SU-DHL-6 (cell line): ENCODE measurements at regions not wholly inside any gene's neighbourhood (a gene's known extent, or its start where the extent isn't known, plus 50 kb on each side); places are given as distances from the start of the nearest gene placed in this dataset.

Experiments
- EZH2phosphoT487 ChIP-seq: fragments of 200-600 bp; sonication (generic), shearing (Covaris generic); conservative IDR thresholded peaks from 2 replicates; pipeline ENCODE4 v1.6.1; 2018; ENCODE audit warnings: mild to moderate bottlenecking, antibody characterized with exemption, low read length, moderate library complexity, mixed read lengths
- TF ChIP-seq, protein P1 (sequence below): fragments of 200-600 bp; sonication (generic); IDR thresholded peaks from one replicate; pipeline ENCODE4 v1.5.1; 2017; ENCODE audit warnings: antibody characterized with exemption, mild to moderate bottlenecking, low read length, moderate library complexity; ENCODE audit not compliant: insufficient read depth, poor library complexity, severe bottlenecking

GRCh38 chr10:32167450-32167849 is 111.2 kb upstream of the KIF5B start:
- TF ChIP-seq, protein P1, sequence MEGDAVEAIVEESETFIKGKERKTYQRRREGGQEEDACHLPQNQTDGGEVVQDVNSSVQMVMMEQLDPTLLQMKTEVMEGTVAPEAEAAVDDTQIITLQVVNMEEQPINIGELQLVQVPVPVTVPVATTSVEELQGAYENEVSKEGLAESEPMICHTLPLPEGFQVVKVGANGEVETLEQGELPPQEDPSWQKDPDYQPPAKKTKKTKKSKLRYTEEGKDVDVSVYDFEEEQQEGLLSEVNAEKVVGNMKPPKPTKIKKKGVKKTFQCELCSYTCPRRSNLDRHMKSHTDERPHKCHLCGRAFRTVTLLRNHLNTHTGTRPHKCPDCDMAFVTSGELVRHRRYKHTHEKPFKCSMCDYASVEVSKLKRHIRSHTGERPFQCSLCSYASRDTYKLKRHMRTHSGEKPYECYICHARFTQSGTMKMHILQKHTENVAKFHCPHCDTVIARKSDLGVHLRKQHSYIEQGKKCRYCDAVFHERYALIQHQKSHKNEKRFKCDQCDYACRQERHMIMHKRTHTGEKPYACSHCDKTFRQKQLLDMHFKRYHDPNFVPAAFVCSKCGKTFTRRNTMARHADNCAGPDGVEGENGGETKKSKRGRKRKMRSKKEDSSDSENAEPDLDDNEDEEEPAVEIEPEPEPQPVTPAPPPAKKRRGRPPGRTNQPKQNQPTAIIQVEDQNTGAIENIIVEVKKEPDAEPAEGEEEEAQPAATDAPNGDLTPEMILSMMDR, result no peak
- no peak for TF ChIP-seq EZH2phosphoT487
